Smooth muscle cell (in vitro differentiated cells): ENCODE measurements at regions not wholly inside any gene's neighbourhood (a gene's known extent, or its start where the extent isn't known, plus 50 kb on each side); places are given as distances from the start of the nearest gene placed in this dataset.

Source experiments
- DNase-seq: peaks from one replicate; lab custom pipeline; 2025; ENCODE audit not compliant: unreplicated experiment; lab: John Stamatoyannopoulos, UW
- H2AFZ ChIP-seq: fragments of 200-600 bp; sonication (generic); 2 replicates; pipeline ENCODE4 v1.6.0; 2016; ENCODE audit warnings: antibody characterized with exemption, low read depth, mild to moderate bottlenecking
- H3F3A ChIP-seq: fragments of 200-600 bp; sonication (generic); 2 replicates; pipeline ENCODE4 v1.6.0; 2017; ENCODE audit warnings: antibody characterized with exemption, low read depth
- H3K27ac ChIP-seq: fragments of 200-600 bp; sonication (generic); 2 replicates; pipeline ENCODE4 v1.5.1; 2016; ENCODE audit warnings: low read depth, mild to moderate bottlenecking
- H3K27me3 ChIP-seq: fragments of 200-600 bp; sonication (generic); 2 replicates; pipeline ENCODE4 v1.6.1; 2016; ENCODE audit warnings: low read depth, mild to moderate bottlenecking
- H3K36me3 ChIP-seq: fragments of 200-600 bp; sonication (generic); 2 replicates; pipeline ENCODE4 v1.5.1; 2016; ENCODE audit warnings: low read depth
- H3K4me1 ChIP-seq: fragments of 200-600 bp; sonication (generic); 2 replicates; pipeline ENCODE4 v1.5.1; 2016; ENCODE audit warnings: low read depth
- H3K4me2 ChIP-seq: fragments of 200-600 bp; sonication (generic); 2 replicates; pipeline ENCODE4 v1.6.0; 2016; ENCODE audit warnings: mild to moderate bottlenecking
- H3K4me3 ChIP-seq: fragments of 200-600 bp; sonication (generic); 2 replicates; pipeline ENCODE4 v1.5.1; 2016; ENCODE audit warnings: mild to moderate bottlenecking
- H3K79me2 ChIP-seq: fragments of 200-600 bp; sonication (generic); 2 replicates; pipeline ENCODE4 v1.6.0; 2016; ENCODE audit warnings: low read depth, mild to moderate bottlenecking
- H3K9ac ChIP-seq: fragments of 200-600 bp; sonication (generic); 2 replicates; pipeline ENCODE4 v1.6.0; 2016; ENCODE audit warnings: low read depth
- H3K9me3 ChIP-seq: fragments of 200-600 bp; sonication (generic); replicated peaks from 2 replicates; pipeline ENCODE4 v1.5.1; 2016; ENCODE audit warnings: low read depth
- H4K20me1 ChIP-seq: fragments of 200-600 bp; sonication (generic); 2 replicates; pipeline ENCODE4 v1.6.0; 2016; ENCODE audit warnings: low read depth
- CTCF ChIP-seq: fragments of 200-600 bp; sonication (generic); IDR thresholded peaks from 2 replicates; pipeline ENCODE4 v1.5.1; 2017; ENCODE audit warnings: borderline replicate concordance, mild to moderate bottlenecking, antibody characterized with exemption; ENCODE audit not compliant: insufficient read depth, poor library complexity, severe bottlenecking
- WGBS: methylation state at CpG from one replicate; pipeline ENCODE4 v1.1.7; 2016; ENCODE audit warnings: low lambda C conversion rate; 5-methylcytosine and 5-hydroxymethylcytosine counted together

- H3K4me3 ChIP-seq: no peak overlapping the region
- 93% methylated on average over 2 of the region's 2 CpGs for WGBS
- no peaks in the 10 kb centered on the region for H3F3A ChIP-seq
- no peak overlapping the region for H3K27ac ChIP-seq
- no peaks in the 10 kb centered on the region for H3K9me3 ChIP-seq
- H3K36me3 ChIP-seq: no peaks in the 10 kb centered on the region
- H2AFZ ChIP-seq: no peak overlapping the region
- H3K79me2 ChIP-seq: no peaks in the 10 kb centered on the region
- H4K20me1 ChIP-seq: no peaks in the 10 kb centered on the region
- no peak for DNase-seq
- TF ChIP-seq CTCF: no peak
- peaks cover 2% of the 10 kb centered on the region for H3K4me1 ChIP-seq
- H3K27me3 ChIP-seq: no peaks in the 10 kb centered on the region
- no peak overlapping the region for H3K4me2 ChIP-seq
- H3K9ac ChIP-seq: no peak overlapping the region
Observed at GRCh38 chrX:34879346-34879745, 63.2 kb upstream of the FAM47B start.

GRCh38 chrX:34879886-34880285 is 62.7 kb upstream of the FAM47B start:
- Histone ChIP-seq H3K79me2 (no peaks in the 10 kb centered on the region), H3K9ac (no peak overlapping the region), H3K36me3 (no peaks in the 10 kb centered on the region), H3K4me1 (peaks cover 2% of the 10 kb centered on the region), H3K4me3 (no peak overlapping the region), H3K9me3 (no peaks in the 10 kb centered on the region), H3K4me2 (no peak overlapping the region), H3K27me3 (no peaks in the 10 kb centered on the region), H3K27ac (no peak overlapping the region), H2AFZ (no peak overlapping the region), H3F3A (no peaks in the 10 kb centered on the region), H4K20me1 (no peaks in the 10 kb centered on the region)
- TF ChIP-seq CTCF: no peak
- no peak for DNase-seq
- WGBS: 96% methylated on average over 4 of the region's 4 CpGs

GRCh38 chrX:34880656-34881055 is 61.9 kb upstream of the FAM47B start:
- Histone ChIP-seq H3K4me2 (no peak overlapping the region), H3K36me3 (no peaks in the 10 kb centered on the region), H3K9ac (no peak overlapping the region), H3K9me3 (no peaks in the 10 kb centered on the region), H3K4me1 (no peaks in the 10 kb centered on the region), H3K27me3 (no peaks in the 10 kb centered on the region), H3K79me2 (no peaks in the 10 kb centered on the region), H3K27ac (peak overlapping the region; percentile 28), H2AFZ (peak overlapping the region; percentile 21), H3K4me3 (no peak overlapping the region), H4K20me1 (no peaks in the 10 kb centered on the region), H3F3A (no peaks in the 10 kb centered on the region)
- TF ChIP-seq CTCF: no peak
- DNase-seq: no peak
- WGBS: 81% methylated on average over 2 of the region's 2 CpGs

- H3K27ac ChIP-seq: no peak overlapping the region
- no peak overlapping the region for H3K9ac ChIP-seq
- no peaks in the 10 kb centered on the region for H3F3A ChIP-seq
- H3K36me3 ChIP-seq: no peaks in the 10 kb centered on the region
- 81% methylated on average over 5 of the region's 5 CpGs for WGBS
- no peak for TF ChIP-seq CTCF
- H3K79me2 ChIP-seq: no peaks in the 10 kb centered on the region
- no peaks in the 10 kb centered on the region for H4K20me1 ChIP-seq
- H3K4me2 ChIP-seq: no peak overlapping the region
- H3K4me3 ChIP-seq: no peak overlapping the region
- H3K27me3 ChIP-seq: no peaks in the 10 kb centered on the region
- no peak for DNase-seq
- no peak overlapping the region for H2AFZ ChIP-seq
- no peaks in the 10 kb centered on the region for H3K4me1 ChIP-seq
- H3K9me3 ChIP-seq: no peaks in the 10 kb centered on the region
Observed at GRCh38 chrX:34881671-34882070, 60.9 kb upstream of the FAM47B start.
